Loucy (cell line): ENCODE measurements at regions not wholly inside any gene's neighbourhood (a gene's known extent, or its start where the extent isn't known, plus 50 kb on each side); places are given as distances from the start of the nearest gene placed in this dataset.

Experiments used
- CTCF ChIP-seq: fragments of 200-600 bp; sonication (generic); conservative IDR thresholded peaks from 2 replicates; pipeline ENCODE4 v1.5.1; 2014; ENCODE audit warnings: mild to moderate bottlenecking, antibody characterized with exemption, low read length
- EZH2phosphoT487 ChIP-seq: fragments of 200-600 bp; IDR thresholded peaks from 2 replicates; pipeline ENCODE4 v1.6.1; 2018; ENCODE audit warnings: antibody characterized with exemption, mild to moderate bottlenecking, moderate library complexity, borderline replicate concordance

- no peak for TF ChIP-seq CTCF
- no peak for TF ChIP-seq EZH2phosphoT487
These were observed 239.4 kb downstream of the DLL1 start for GRCh38 chr6:170051229-170052172.
